Endodermal cell (in vitro differentiated cells): ENCODE measurements at regions not wholly inside any gene's neighbourhood (a gene's known extent, or its start where the extent isn't known, plus 50 kb on each side); places are given as distances from the start of the nearest gene placed in this dataset.

Experiments used
- DNase-seq: peaks from one replicate; pipeline ENCODE4 v3.0.0-alpha.2; 2017
- H3K27ac ChIP-seq: 2 replicates; pipeline ENCODE4 v1.5.1; 2013; ENCODE audit warnings: mild to moderate bottlenecking, low read depth, low read length, moderate library complexity
- H3K27me3 ChIP-seq: 2 replicates; pipeline ENCODE4 v1.6.1; 2013; ENCODE audit warnings: mild to moderate bottlenecking, low read length, moderate library complexity; ENCODE audit not compliant: insufficient read depth, control insufficient read depth, poor library complexity, severe bottlenecking
- H3K36me3 ChIP-seq: 2 replicates; pipeline ENCODE4 v1.7.0; 2013; ENCODE audit warnings: mild to moderate bottlenecking, low read length, moderate library complexity; ENCODE audit not compliant: control insufficient read depth, insufficient read depth
- H3K4me1 ChIP-seq: one replicate; pipeline ENCODE4 v1.7.0; 2013; ENCODE audit warnings: low read length; ENCODE audit not compliant: control insufficient read depth, insufficient read depth
- H3K4me3 ChIP-seq: 2 replicates; pipeline ENCODE4 v1.5.1; 2013; ENCODE audit warnings: mild to moderate bottlenecking, low read length, moderate library complexity
- H3K9ac ChIP-seq: 2 replicates; pipeline ENCODE4 v1.6.1; 2013; ENCODE audit warnings: mild to moderate bottlenecking, low read length, moderate library complexity; ENCODE audit not compliant: poor library complexity, severe bottlenecking; ENCODE audit errors: extremely low read depth
- H3K9me3 ChIP-seq: 2 replicates; pipeline ENCODE4 v1.6.1; 2013; ENCODE audit warnings: mild to moderate bottlenecking, low read length, moderate library complexity; ENCODE audit not compliant: control insufficient read depth
- H3K27ac Mint-ChIP-seq: 2 replicates; pipeline ENCODE4 v1.8.0; 2020; ENCODE audit warnings: mixed read lengths
- H3K27me3 Mint-ChIP-seq: 2 replicates; pipeline ENCODE4 v1.8.0; 2021; ENCODE audit warnings: mild to moderate bottlenecking, mixed read lengths; ENCODE audit not compliant: insufficient read depth
- H3K36me3 Mint-ChIP-seq: 2 replicates; pipeline ENCODE4 v1.8.0; 2020; ENCODE audit warnings: low read depth, mixed read lengths
- H3K4me1 Mint-ChIP-seq: 2 replicates; pipeline ENCODE4 v1.8.0; 2020; ENCODE audit warnings: mixed read lengths
- H3K4me3 Mint-ChIP-seq: 2 replicates; pipeline ENCODE4 v1.8.0; 2020; ENCODE audit warnings: mild to moderate bottlenecking, moderate library complexity, mixed read lengths
- H3K9me3 Mint-ChIP-seq: 2 replicates; pipeline ENCODE4 v1.8.0; 2020; ENCODE audit warnings: mild to moderate bottlenecking, mixed read lengths
- WGBS, 2 experiments: methylation state at CpG; one replicate each; pipeline versions ENCODE4 v1.1.5 to v1.1.7; 2013; ENCODE audit warnings: missing lambda C conversion rate in 2 of 2, mixed read lengths in 1 of 2; ENCODE audit not compliant: insufficient coverage in 1 of 2, insufficient read length in 1 of 2; 5-methylcytosine and 5-hydroxymethylcytosine counted together
- TF ChIP-seq, protein P1 (sequence below): fragments of 200-600 bp; sonication (generic); conservative IDR thresholded peaks from 2 replicates; pipeline ENCODE4 v1.5.0; 2021; ENCODE audit warnings: antibody characterized with exemption, mild to moderate bottlenecking

DNA sequence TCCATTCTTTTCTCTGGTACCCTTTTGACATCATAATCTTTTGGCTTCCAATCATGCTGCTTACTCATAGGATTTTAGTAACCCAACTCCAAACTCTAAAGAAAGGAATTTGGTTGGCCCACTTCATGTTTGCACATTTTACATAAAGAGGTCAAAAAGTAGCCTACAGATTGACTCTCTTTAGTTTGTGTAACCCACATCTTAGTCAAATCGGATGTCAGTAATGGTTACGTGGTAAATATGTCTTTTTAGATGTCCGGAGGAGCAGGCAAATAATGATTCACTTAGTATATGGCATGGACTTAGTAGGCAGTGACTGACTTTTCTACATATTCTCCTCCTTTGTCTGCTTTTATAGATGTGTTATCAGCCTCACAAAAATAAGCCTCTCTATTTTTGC, 711.6 kb upstream of the FOXG1 start:
- Mint-ChIP-seq H3K27me3 (no peaks in the 10 kb centered on the region), H3K4me1 (peaks cover 12% of the 10 kb centered on the region), H3K4me3 (no peak overlapping the region), H3K9me3 (peaks cover 4% of the 10 kb centered on the region), H3K27ac (no peak overlapping the region), H3K36me3 (peaks cover 2% of the 10 kb centered on the region)
- TF ChIP-seq, protein P1, sequence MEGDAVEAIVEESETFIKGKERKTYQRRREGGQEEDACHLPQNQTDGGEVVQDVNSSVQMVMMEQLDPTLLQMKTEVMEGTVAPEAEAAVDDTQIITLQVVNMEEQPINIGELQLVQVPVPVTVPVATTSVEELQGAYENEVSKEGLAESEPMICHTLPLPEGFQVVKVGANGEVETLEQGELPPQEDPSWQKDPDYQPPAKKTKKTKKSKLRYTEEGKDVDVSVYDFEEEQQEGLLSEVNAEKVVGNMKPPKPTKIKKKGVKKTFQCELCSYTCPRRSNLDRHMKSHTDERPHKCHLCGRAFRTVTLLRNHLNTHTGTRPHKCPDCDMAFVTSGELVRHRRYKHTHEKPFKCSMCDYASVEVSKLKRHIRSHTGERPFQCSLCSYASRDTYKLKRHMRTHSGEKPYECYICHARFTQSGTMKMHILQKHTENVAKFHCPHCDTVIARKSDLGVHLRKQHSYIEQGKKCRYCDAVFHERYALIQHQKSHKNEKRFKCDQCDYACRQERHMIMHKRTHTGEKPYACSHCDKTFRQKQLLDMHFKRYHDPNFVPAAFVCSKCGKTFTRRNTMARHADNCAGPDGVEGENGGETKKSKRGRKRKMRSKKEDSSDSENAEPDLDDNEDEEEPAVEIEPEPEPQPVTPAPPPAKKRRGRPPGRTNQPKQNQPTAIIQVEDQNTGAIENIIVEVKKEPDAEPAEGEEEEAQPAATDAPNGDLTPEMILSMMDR: no peak
- no peak overlapping the region for H3K4me3 ChIP-seq
- no peaks in the 10 kb centered on the region for H3K27me3 ChIP-seq
- WGBS, 2 experiments: 92% methylated on average over 3 of the region's 3 CpGs; no CpG with 5 or more reads in 1 of the 2 experiments
- H3K27ac ChIP-seq: no peak overlapping the region
- no peak overlapping the region for H3K9ac ChIP-seq
- no peaks in the 10 kb centered on the region for H3K9me3 ChIP-seq
- DNase-seq: no peak
- no peaks in the 10 kb centered on the region for H3K36me3 ChIP-seq
- peaks cover 8% of the 10 kb centered on the region for H3K4me1 ChIP-seq

DNA sequence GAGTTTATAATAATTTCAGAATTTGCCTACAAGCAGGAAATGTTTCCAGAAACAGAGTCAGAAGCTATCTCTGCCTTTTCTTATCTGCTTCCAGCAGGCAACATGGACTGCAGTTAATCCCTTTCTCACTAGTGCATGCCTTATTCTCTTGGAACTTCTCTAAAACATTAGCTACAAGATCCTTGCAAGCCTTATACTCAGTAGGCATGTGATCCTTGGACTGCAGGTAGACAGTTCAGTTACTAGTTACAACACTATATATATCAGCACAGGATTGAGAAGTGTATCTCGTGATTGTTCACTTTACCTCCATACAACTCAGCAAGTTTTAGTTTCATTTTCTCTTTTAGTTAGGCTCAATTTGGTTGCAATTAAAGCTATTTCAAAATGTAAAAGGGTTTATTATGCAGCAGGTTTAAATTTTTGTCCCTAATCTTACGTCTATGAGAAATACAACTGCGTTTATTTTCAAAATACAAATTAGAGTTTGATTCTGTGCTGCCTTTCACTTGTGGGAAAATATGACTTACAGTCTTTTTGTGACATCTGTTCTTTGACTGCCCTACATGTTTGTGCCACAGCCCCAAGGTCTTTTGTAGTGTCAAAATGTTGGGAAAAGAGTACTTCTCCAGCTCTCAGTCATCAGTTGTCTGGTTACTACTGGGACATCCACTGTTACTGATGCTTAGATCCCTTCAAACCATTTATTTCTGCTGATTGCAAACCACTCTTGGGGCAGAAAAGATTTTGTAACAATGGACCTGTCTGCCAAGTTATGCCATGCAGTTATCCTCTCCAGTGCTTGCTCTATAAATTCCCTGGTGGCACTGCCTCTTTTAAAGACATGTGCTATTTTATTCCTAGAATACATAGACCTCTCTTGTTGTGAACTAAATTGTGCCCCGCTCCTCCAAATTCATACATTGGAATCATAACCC, 709.0 kb upstream of the FOXG1 start:
- Histone ChIP-seq H3K27me3 (no peaks in the 10 kb centered on the region), H3K27ac (no peak overlapping the region), H3K36me3 (no peaks in the 10 kb centered on the region), H3K4me1 (peaks cover 8% of the 10 kb centered on the region), H3K9me3 (no peaks in the 10 kb centered on the region), H3K9ac (no peak overlapping the region), H3K4me3 (no peak overlapping the region)
- peaks cover 23% of the 10 kb centered on the region for H3K4me1 Mint-ChIP-seq
- no peak overlapping the region for H3K4me3 Mint-ChIP-seq
- H3K36me3 Mint-ChIP-seq: peaks cover 2% of the 10 kb centered on the region
- H3K27me3 Mint-ChIP-seq: no peaks in the 10 kb centered on the region
- no peak for DNase-seq
- no peak overlapping the region for H3K27ac Mint-ChIP-seq
- WGBS, 2 experiments: 71 to 97% methylated on average over 2 to 3 of the region's 4 CpGs
- TF ChIP-seq, protein P1: no peak
- peaks cover 4% of the 10 kb centered on the region for H3K9me3 Mint-ChIP-seq

DNA sequence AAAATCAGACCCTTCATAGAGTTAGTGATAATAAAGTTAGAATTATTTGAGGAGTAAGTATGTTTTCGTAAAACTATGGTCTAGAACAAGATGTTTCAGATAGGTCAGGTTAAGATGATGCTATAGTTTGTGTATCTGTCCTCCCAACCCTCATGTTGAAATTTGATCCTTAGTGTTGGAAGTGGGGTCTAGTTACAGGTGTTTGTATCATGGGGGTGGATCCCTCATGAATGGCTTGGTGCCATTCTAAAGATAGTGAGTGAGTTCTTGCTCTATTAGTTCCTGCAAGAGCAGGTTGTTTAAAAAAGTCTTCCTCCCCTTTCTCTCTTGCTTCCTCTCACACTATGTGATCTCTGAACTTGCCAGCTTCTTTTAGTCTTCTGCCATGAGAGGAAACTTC, 707.3 kb upstream of the FOXG1 start:
- 90 to 100% methylated on average over 1 of the region's 1 CpG for WGBS, 2 experiments
- TF ChIP-seq, protein P1: no peak
- Histone ChIP-seq H3K27ac (no peak overlapping the region), H3K36me3 (no peaks in the 10 kb centered on the region), H3K4me1 (peaks cover 8% of the 10 kb centered on the region), H3K27me3 (no peaks in the 10 kb centered on the region), H3K9me3 (no peaks in the 10 kb centered on the region), H3K9ac (no peak overlapping the region), H3K4me3 (no peak overlapping the region)
- H3K27ac Mint-ChIP-seq: no peak overlapping the region
- H3K4me1 Mint-ChIP-seq: peaks cover 23% of the 10 kb centered on the region
- DNase-seq: no peak
- H3K27me3 Mint-ChIP-seq: no peaks in the 10 kb centered on the region
- H3K4me3 Mint-ChIP-seq: no peak overlapping the region
- peaks cover 2% of the 10 kb centered on the region for H3K36me3 Mint-ChIP-seq
- peaks cover 4% of the 10 kb centered on the region for H3K9me3 Mint-ChIP-seq
